ENCODE measurements at regions not wholly inside any gene's neighbourhood (a gene's known extent, or its start where the extent isn't known, plus 50 kb on each side); places are given as distances from the start of the nearest gene placed in this dataset.

GRCh38 chr4:43356786-43357185 lies 464.3 kb downstream of the GRXCR1 start:
- BruUV-seq (replicated peaks), result no TSS peak
- in situ Hi-C loops (cut with MboI) (no loop called here), intact Hi-C loops (cut with micrococcal nuclease; ENCODE audit: unreplicated experiment) (no loop called here)
- H3K27ac ChIP-seq (ENCODE audit: control insufficient read depth, insufficient read depth), result no peak overlapping the region
- TF ChIP-seq BACH1 (IDR thresholded peaks at IDR 0.05; ENCODE audit: borderline replicate concordance), result no peak
- TF ChIP-seq MYC (IDR thresholded peaks at IDR 0.05; ENCODE audit: insufficient read depth, insufficient read length, insufficient replicate concordance, low read length, severe bottlenecking), result no peak
- no peak for TF ChIP-seq RAD51 (IDR thresholded peaks at IDR 0.05)
- TF ChIP-seq HCFC1 (IDR thresholded peaks at IDR 0.05; ENCODE audit: low read length), result no peak
- no peak for TF ChIP-seq CREM (IDR thresholded peaks at IDR 0.05; ENCODE audit: low read depth)
- TF ChIP-seq BHLHE40 (IDR thresholded peaks at IDR 0.05; ENCODE audit: borderline replicate concordance in 1 of 2, low read depth in 2 of 2, low read length in 1 of 2), result no peak
- TF ChIP-seq, protein P1, sequence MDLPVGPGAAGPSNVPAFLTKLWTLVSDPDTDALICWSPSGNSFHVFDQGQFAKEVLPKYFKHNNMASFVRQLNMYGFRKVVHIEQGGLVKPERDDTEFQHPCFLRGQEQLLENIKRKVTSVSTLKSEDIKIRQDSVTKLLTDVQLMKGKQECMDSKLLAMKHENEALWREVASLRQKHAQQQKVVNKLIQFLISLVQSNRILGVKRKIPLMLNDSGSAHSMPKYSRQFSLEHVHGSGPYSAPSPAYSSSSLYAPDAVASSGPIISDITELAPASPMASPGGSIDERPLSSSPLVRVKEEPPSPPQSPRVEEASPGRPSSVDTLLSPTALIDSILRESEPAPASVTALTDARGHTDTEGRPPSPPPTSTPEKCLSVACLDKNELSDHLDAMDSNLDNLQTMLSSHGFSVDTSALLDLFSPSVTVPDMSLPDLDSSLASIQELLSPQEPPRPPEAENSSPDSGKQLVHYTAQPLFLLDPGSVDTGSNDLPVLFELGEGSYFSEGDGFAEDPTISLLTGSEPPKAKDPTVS (IDR thresholded peaks at IDR 0.05; ENCODE audit: low read depth, low read length), result no peak
- no peak for TF ChIP-seq SMC3 (IDR thresholded peaks at IDR 0.05; ENCODE audit: borderline replicate concordance, low read length)
- no peak for TF ChIP-seq SMAD1 (IDR thresholded peaks at IDR 0.05; ENCODE audit: low read depth, partially characterized antibody)
- no peak for TF ChIP-seq WRNIP1 (IDR thresholded peaks at IDR 0.05; ENCODE audit: borderline replicate concordance, low read depth, low read length)
- no peak for TF ChIP-seq STAT1 (conservative IDR thresholded peaks at IDR 0.05)
- TF ChIP-seq ZNF592 (IDR thresholded peaks at IDR 0.05), result no peak
- TF ChIP-seq CBX5 (IDR thresholded peaks at IDR 0.05; ENCODE audit: low read depth), result no peak
- TF ChIP-seq LARP7 (IDR thresholded peaks at IDR 0.05), result no peak
- TF ChIP-seq, protein P2, sequence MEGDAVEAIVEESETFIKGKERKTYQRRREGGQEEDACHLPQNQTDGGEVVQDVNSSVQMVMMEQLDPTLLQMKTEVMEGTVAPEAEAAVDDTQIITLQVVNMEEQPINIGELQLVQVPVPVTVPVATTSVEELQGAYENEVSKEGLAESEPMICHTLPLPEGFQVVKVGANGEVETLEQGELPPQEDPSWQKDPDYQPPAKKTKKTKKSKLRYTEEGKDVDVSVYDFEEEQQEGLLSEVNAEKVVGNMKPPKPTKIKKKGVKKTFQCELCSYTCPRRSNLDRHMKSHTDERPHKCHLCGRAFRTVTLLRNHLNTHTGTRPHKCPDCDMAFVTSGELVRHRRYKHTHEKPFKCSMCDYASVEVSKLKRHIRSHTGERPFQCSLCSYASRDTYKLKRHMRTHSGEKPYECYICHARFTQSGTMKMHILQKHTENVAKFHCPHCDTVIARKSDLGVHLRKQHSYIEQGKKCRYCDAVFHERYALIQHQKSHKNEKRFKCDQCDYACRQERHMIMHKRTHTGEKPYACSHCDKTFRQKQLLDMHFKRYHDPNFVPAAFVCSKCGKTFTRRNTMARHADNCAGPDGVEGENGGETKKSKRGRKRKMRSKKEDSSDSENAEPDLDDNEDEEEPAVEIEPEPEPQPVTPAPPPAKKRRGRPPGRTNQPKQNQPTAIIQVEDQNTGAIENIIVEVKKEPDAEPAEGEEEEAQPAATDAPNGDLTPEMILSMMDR (IDR thresholded peaks at IDR 0.05 in 2 of 3, conservative IDR thresholded peaks at IDR 0.05 in 1 of 3; ENCODE audit: control insufficient read depth in 2 of 3, extremely low read depth in 1 of 3, insufficient read depth in 1 of 3, low read depth in 3 of 3, low read length in 3 of 3), result no peak
- no peak for TF ChIP-seq CHD1 (IDR thresholded peaks at IDR 0.05; ENCODE audit: low read depth, low read length)
- no peaks in the 10 kb centered on the region for H3K79me2 ChIP-seq (ENCODE audit: control insufficient read depth, insufficient read depth, low read length)
- H3K4me3 ChIP-seq, result no peak overlapping the region
- DNase-seq (ENCODE audit: low read depth, low spot score), result no peak
- ChIA-PET RAD21 (ENCODE audit: unreplicated experiment) (no interaction called here), CTCF (no interaction called here), SMC1A (ENCODE audit: uncharacterized antibody, unreplicated experiment) (no interaction called here), POLR2A (no interaction called here)
- no peaks in the 10 kb centered on the region for H3K4me1 ChIP-seq (ENCODE audit: control insufficient read depth, insufficient read depth, low read length)
- no peaks in the 10 kb centered on the region for H3K9me3 ChIP-seq (replicated peaks; ENCODE audit: control insufficient read depth, insufficient read depth, low read length)
- ATAC-seq, result no peak
- H2AFZ ChIP-seq (ENCODE audit: control insufficient read depth, low read depth, low read length), result no peak overlapping the region
- FAIRE-seq, result no peak
- no peak overlapping the region for H3K4me2 ChIP-seq (ENCODE audit: control insufficient read depth, insufficient read depth)
- no peaks in the 10 kb centered on the region for H3K36me3 ChIP-seq (ENCODE audit: control insufficient read depth in 2 of 2, insufficient read depth in 2 of 2, low read length in 1 of 2)
- no peak overlapping the region for H3K9ac ChIP-seq (ENCODE audit: control insufficient read depth, insufficient read depth, low read length)
- H4K20me1 ChIP-seq (ENCODE audit: control insufficient read depth, insufficient read depth), result no peaks in the 10 kb centered on the region
- H3K27me3 ChIP-seq (replicated peaks in 1 of 2; ENCODE audit: control insufficient read depth in 2 of 2, insufficient read depth in 2 of 2, low read length in 1 of 2), result no peaks in the 10 kb centered on the region
- WGBS (ENCODE audit: insufficient coverage, insufficient replicate concordance, low lambda C conversion rate, missing lambda C conversion rate), result 0% methylated on average over 3 of the region's 3 CpGs

All from GM12878 (cell line).